Fibroblast of lung (primary cell): ENCODE measurements at regions not wholly inside any gene's neighbourhood (a gene's known extent, or its start where the extent isn't known, plus 50 kb on each side); places are given as distances from the start of the nearest gene placed in this dataset.
"Not testable (repeated sequence)": the region's sequence is repeated elsewhere in the genome, so short reads cannot be mapped to it uniquely, and the experiment has no call there.

Source experiments
- DNase-seq, 2 donors: peaks; one replicate each; pipeline versions ENCODE4 v3.0.0 to v3.0.0-alpha.2; 2010; ENCODE audit warnings: low read depth in 2 of 2
- H2AFZ ChIP-seq: 2 replicates; pipeline ENCODE4 v1.5.1; 2012; ENCODE audit warnings: low read length, control low read depth, inconsistent platforms
- H3K27ac ChIP-seq: 2 replicates; pipeline ENCODE4 v1.5.1; 2011; ENCODE audit warnings: low read length, control low read depth; ENCODE audit not compliant: insufficient read depth
- H3K27me3 ChIP-seq: 2 replicates; pipeline ENCODE4 v1.5.1; 2011; ENCODE audit warnings: mild to moderate bottlenecking, low read length; ENCODE audit not compliant: control insufficient read depth, insufficient read depth
- H3K36me3 ChIP-seq: 2 replicates; pipeline ENCODE4 v1.5.1; 2011; ENCODE audit warnings: low read length; ENCODE audit not compliant: control insufficient read depth, insufficient read depth
- H3K4me1 ChIP-seq: 2 replicates; pipeline ENCODE4 v1.5.1; 2011; ENCODE audit warnings: low read length; ENCODE audit not compliant: control insufficient read depth, insufficient read depth; ENCODE audit errors: extremely low read depth
- H3K4me2 ChIP-seq: 2 replicates; pipeline ENCODE4 v1.5.1; 2011; ENCODE audit warnings: low read length, control low read depth; ENCODE audit not compliant: insufficient read depth; ENCODE audit errors: extremely low read depth
- H3K4me3 ChIP-seq, 4 experiments: fragments of 200-600 bp in 1 of 4; sonication (generic) in 1 of 4; replicated peaks in 1 of 4; 2 replicates each; pipeline ENCODE4 v1.5.1; 2011 to 2016; ENCODE audit warnings: low read length in 4 of 4, low read depth in 3 of 4, mild to moderate bottlenecking in 3 of 4, control low read depth in 2 of 4, inconsistent platforms in 1 of 4, mixed read lengths in 1 of 4; ENCODE audit not compliant: insufficient read depth in 1 of 4; ENCODE audit errors: control extremely low read depth in 1 of 4
- H3K79me2 ChIP-seq: 2 replicates; pipeline ENCODE4 v1.5.1; 2012; ENCODE audit warnings: mild to moderate bottlenecking, low read length, inconsistent platforms; ENCODE audit not compliant: control insufficient read depth, insufficient read depth
- H3K9ac ChIP-seq: 2 replicates; pipeline ENCODE4 v1.5.1; 2011; ENCODE audit warnings: mild to moderate bottlenecking, low read length, control low read depth; ENCODE audit not compliant: insufficient read depth
- H3K9me3 ChIP-seq: 2 replicates; pipeline ENCODE4 v1.5.1; 2012; ENCODE audit warnings: low read depth, low read length; ENCODE audit not compliant: control insufficient read depth, insufficient read depth
- H4K20me1 ChIP-seq: 2 replicates; pipeline ENCODE4 v1.5.1; 2011; ENCODE audit warnings: low read length; ENCODE audit not compliant: control insufficient read depth, insufficient read depth; ENCODE audit errors: extremely low read depth
- CTCF ChIP-seq, 2 donors: IDR thresholded peaks in 1 of 2; conservative IDR thresholded peaks in 1 of 2; 1 replicate in 1 of 2; 2 replicates in 1 of 2; pipeline ENCODE4 v1.5.1; 2011 to 2012; ENCODE audit warnings: low read length in 2 of 2, control low read depth in 1 of 2, inconsistent platforms in 1 of 2, low read depth in 1 of 2, mild to moderate bottlenecking in 1 of 2
- EZH2 ChIP-seq: IDR thresholded peaks from 2 replicates; pipeline ENCODE4 v1.5.1; 2012; ENCODE audit warnings: low read length, control low read depth, mild to moderate bottlenecking; ENCODE audit errors: missing control alignments

- Histone ChIP-seq H3K27me3 (no peaks in the 10 kb centered on the region), H3K79me2 (no peaks in the 10 kb centered on the region), H3K27ac (no peak overlapping the region), H2AFZ (no peak overlapping the region), H3K4me1 (no peaks in the 10 kb centered on the region), H3K4me2 (no peak overlapping the region), H4K20me1 (no peaks in the 10 kb centered on the region), H3K9ac (no peak overlapping the region), H3K4me3 (no peak overlapping the region), H3K36me3 (no peaks in the 10 kb centered on the region), H3K9me3 (no peaks in the 10 kb centered on the region)
- DNase-seq: peak in 1 of 2 donors; percentile 5
- no peak for TF ChIP-seq CTCF (conservative IDR thresholded peaks at IDR 0.05 in 1 of 2, IDR thresholded peaks at IDR 0.05 in 1 of 2; ENCODE audit: low read depth in 1 of 2, low read length in 2 of 2)
- no peak for TF ChIP-seq EZH2
Measured at GRCh38 chr17:70288540-70289290, 119.4 kb downstream of the KCNJ2 start.

- Histone ChIP-seq H2AFZ (no peak overlapping the region), H4K20me1 (no peaks in the 10 kb centered on the region), H3K4me1 (no peaks in the 10 kb centered on the region), H3K9me3 (no peaks in the 10 kb centered on the region), H3K36me3 (no peaks in the 10 kb centered on the region), H3K9ac (no peak overlapping the region), H3K79me2 (no peaks in the 10 kb centered on the region), H3K4me2 (no peak overlapping the region), H3K27me3 (no peaks in the 10 kb centered on the region), H3K27ac (no peak overlapping the region), H3K4me3 (no peak overlapping the region)
- TF ChIP-seq EZH2 (no peak), CTCF (conservative IDR thresholded peaks at IDR 0.05 in 1 of 2, IDR thresholded peaks at IDR 0.05 in 1 of 2; ENCODE audit: low read depth in 1 of 2, low read length in 2 of 2) (no peak)
- peak in 1 of 2 donors; percentile 11 for DNase-seq
Measured at GRCh38 chr17:70290770-70291169, 121.4 kb downstream of the KCNJ2 start.

- Histone ChIP-seq H3K79me2 (no peaks in the 10 kb centered on the region), H3K9ac (no peak overlapping the region), H3K27ac (no peak overlapping the region), H3K27me3 (no peaks in the 10 kb centered on the region), H3K36me3 (no peaks in the 10 kb centered on the region), H3K4me2 (no peak overlapping the region), H2AFZ (no peak overlapping the region), H3K4me3 (no peak overlapping the region), H3K4me1 (no peaks in the 10 kb centered on the region), H3K9me3 (no peaks in the 10 kb centered on the region), H4K20me1 (no peaks in the 10 kb centered on the region)
- TF ChIP-seq EZH2 (no peak), CTCF (conservative IDR thresholded peaks at IDR 0.05 in 1 of 2, IDR thresholded peaks at IDR 0.05 in 1 of 2; ENCODE audit: low read depth in 1 of 2, low read length in 2 of 2) (no peak)
- peak in 1 of 2 donors; percentile 48 for DNase-seq
Measured at GRCh38 chr17:70292366-70292765, 123.0 kb downstream of the KCNJ2 start.

GRCh38 chr17:70293564-70294310, 124.4 kb downstream of the KCNJ2 start:
- H3K36me3 ChIP-seq, H2AFZ ChIP-seq, H3K27ac ChIP-seq, H3K79me2 ChIP-seq, H4K20me1 ChIP-seq, H3K4me3 ChIP-seq, H3K4me2 ChIP-seq, H3K9ac ChIP-seq, H3K9me3 ChIP-seq, H3K4me1 ChIP-seq, H3K27me3 ChIP-seq: not testable (repeated sequence)
- peak in 1 of 2 donors; percentile 75 for DNase-seq
